Retinal pigment epithelial cell (primary cell): ENCODE measurements at regions not wholly inside any gene's neighbourhood (a gene's known extent, or its start where the extent isn't known, plus 50 kb on each side); places are given as distances from the start of the nearest gene placed in this dataset.

Experiments used
- DNase-seq: peaks from one replicate; pipeline ENCODE4 v3.0.0-alpha.2; 2010; ENCODE audit warnings: low read depth
- H3K4me3 ChIP-seq: 2 replicates; pipeline ENCODE4 v1.5.1; 2011; ENCODE audit warnings: mild to moderate bottlenecking, low read length, control low read depth, moderate library complexity
- CTCF ChIP-seq: conservative IDR thresholded peaks from 2 replicates; pipeline ENCODE4 v1.5.1; 2011; ENCODE audit warnings: low read depth, low read length, control low read depth, inconsistent platforms

- H3K4me3 ChIP-seq: no peak overlapping the region
- no peak for TF ChIP-seq CTCF
- no peak for DNase-seq
Measured at GRCh38 chr12:18965203-18965602, 164.3 kb upstream of the PLEKHA5 start.

GRCh38 chr12:18966954-18967353 is 162.6 kb upstream of the PLEKHA5 start:
- no peak overlapping the region for H3K4me3 ChIP-seq
- TF ChIP-seq CTCF: no peak
- no peak for DNase-seq

DNA sequence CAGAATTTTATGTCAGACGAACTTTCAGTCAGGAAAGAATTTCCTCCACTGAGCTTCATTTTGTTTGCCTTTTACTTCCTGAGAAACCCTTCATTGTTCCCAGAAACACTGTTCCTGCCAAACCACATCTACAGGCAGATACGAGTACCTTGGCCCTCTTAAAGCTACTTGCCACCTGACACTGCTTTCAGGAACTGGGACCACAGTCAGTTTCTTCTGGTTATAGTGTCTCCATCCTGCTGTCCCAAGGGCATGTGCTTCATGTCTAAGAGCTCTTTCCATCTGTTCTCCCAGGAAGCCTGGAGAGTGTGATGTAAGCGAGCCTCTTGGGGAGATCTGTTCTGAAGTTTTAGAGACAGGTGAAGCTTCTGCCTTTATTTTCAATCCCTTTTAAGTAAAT is 161.7 kb upstream of the PLEKHA5 start:
- no peak for TF ChIP-seq CTCF
- no peak for DNase-seq
- no peak overlapping the region for H3K4me3 ChIP-seq

- no peak for TF ChIP-seq CTCF
- no peak overlapping the region for H3K4me3 ChIP-seq
- no peak for DNase-seq
Measured at GRCh38 chr12:18969512-18969911, 160.0 kb upstream of the PLEKHA5 start.

GRCh38 chr12:18970603-18971002 is 158.9 kb upstream of the PLEKHA5 start:
- no peak for TF ChIP-seq CTCF
- H3K4me3 ChIP-seq: no peak overlapping the region
- DNase-seq: no peak

GRCh38 chr12:18971932-18972331 is 157.6 kb upstream of the PLEKHA5 start:
- DNase-seq: no peak
- no peak for TF ChIP-seq CTCF
- H3K4me3 ChIP-seq: no peak overlapping the region

GRCh38 chr12:18975933-18976332 is 153.6 kb upstream of the PLEKHA5 start:
- no peak overlapping the region for H3K4me3 ChIP-seq
- no peak for DNase-seq
- TF ChIP-seq CTCF: no peak
